Testis (tissue), 2 donors: ENCODE measurements at regions not wholly inside any gene's neighbourhood (a gene's known extent, or its start where the extent isn't known, plus 50 kb on each side); places are given as distances from the start of the nearest gene placed in this dataset.

Experiments used
- DNase-seq: peaks from one replicate; pipeline ENCODE4 v3.0.0-alpha.2; 2019
- H3K27ac ChIP-seq, 2 donors: fragments of 200-600 bp; sonication (generic); one replicate each; pipeline ENCODE4 v1.5.1; 2019
- H3K27me3 ChIP-seq: fragments of 200-600 bp; sonication (generic); one replicate; pipeline ENCODE4 v1.5.1; 2019
- H3K36me3 ChIP-seq: fragments of 200-600 bp; sonication (generic); one replicate; pipeline ENCODE4 v1.5.1; 2017; ENCODE audit warnings: low read depth; ENCODE audit errors: missing control alignments
- H3K4me1 ChIP-seq: fragments of 200-600 bp; sonication (generic); one replicate; pipeline ENCODE4 v1.5.1; 2019
- H3K4me3 ChIP-seq, 2 donors: fragments of 200-600 bp; sonication (generic); one replicate each; pipeline ENCODE4 v1.5.1; 2017 to 2019
- H3K9me3 ChIP-seq: fragments of 200-600 bp; sonication (generic); one replicate; pipeline ENCODE4 v1.5.1; 2017
- CTCF ChIP-seq, 3 experiments: fragments of 450-650 bp in 2 of 3; fragments of 200-600 bp in 1 of 3; sonication (generic) in 1 of 3; IDR thresholded peaks; one replicate each; pipeline ENCODE4 v1.5.1; 2016 to 2019; ENCODE audit warnings: antibody characterized with exemption in 3 of 3, mild to moderate bottlenecking in 2 of 3, moderate library complexity in 1 of 3
- POLR2A ChIP-seq: fragments of 450-650 bp; IDR thresholded peaks from one replicate; pipeline ENCODE4 v1.6.1; 2017; ENCODE audit warnings: antibody characterized with exemption, mild to moderate bottlenecking, moderate library complexity
- WGBS, 2 donors: methylation state at CpG; one replicate each; pipeline ENCODE4 v1.1.5; 2018; 5-methylcytosine and 5-hydroxymethylcytosine counted together
- intact Hi-C: fragments of 100-400 bp; cut with DNase I; formaldehyde crosslinking; loops from one replicate; pipeline ENCODE4 v1.15.1; 2023; ENCODE audit warnings: low total_unique reads

- no peak for DNase-seq
- 73 to 82% methylated on average over 2 of the region's 2 CpGs for WGBS, 2 donors
- Histone ChIP-seq H3K27me3 (no peaks in the 10 kb centered on the region), H3K27ac (no peak overlapping the region), H3K4me3 (no peak overlapping the region), H3K9me3 (no peaks in the 10 kb centered on the region), H3K4me1 (no peaks in the 10 kb centered on the region), H3K36me3 (no peaks in the 10 kb centered on the region)
- intact Hi-C loops: no loop called here
- TF ChIP-seq CTCF (IDR thresholded peaks at IDR 0.05) (no peak), POLR2A (no peak)
Measured at GRCh38 chr1:58931024-58931423, 147.2 kb upstream of the JUN start.

GRCh38 chr1:58931756-58932155 lies 147.9 kb upstream of the JUN start:
- Histone ChIP-seq H3K36me3 (no peaks in the 10 kb centered on the region), H3K9me3 (no peaks in the 10 kb centered on the region), H3K27me3 (no peaks in the 10 kb centered on the region), H3K4me1 (no peaks in the 10 kb centered on the region), H3K4me3 (no peak overlapping the region), H3K27ac (no peak overlapping the region)
- WGBS, 2 donors: 83 to 84% methylated on average over 6 of the region's 6 CpGs
- intact Hi-C loops: no loop called here
- DNase-seq: no peak
- TF ChIP-seq CTCF (IDR thresholded peaks at IDR 0.05) (no peak), POLR2A (no peak)

- intact Hi-C loops: no loop called here
Measured at GRCh38 chr1:58932859-58933598, 149.2 kb upstream of the JUN start.

GRCh38 chr1:58933599-58933926 lies 149.7 kb upstream of the JUN start:
- WGBS, 2 donors: 85 to 97% methylated on average over 2 of the region's 2 CpGs
- Histone ChIP-seq H3K4me1 (no peaks in the 10 kb centered on the region), H3K4me3 (no peak overlapping the region), H3K9me3 (no peaks in the 10 kb centered on the region), H3K27me3 (no peaks in the 10 kb centered on the region), H3K36me3 (no peaks in the 10 kb centered on the region), H3K27ac (no peak overlapping the region)
- TF ChIP-seq POLR2A (no peak), CTCF (IDR thresholded peaks at IDR 0.05) (no peak)
- intact Hi-C loops: no loop called here
- no peak for DNase-seq

More at GRCh38 chr1:58932859-58933598, 149.2 kb upstream of the JUN start:
- no peak for DNase-seq
- no peaks in the 10 kb centered on the region for H3K4me1 ChIP-seq
- H3K27me3 ChIP-seq: no peaks in the 10 kb centered on the region
- WGBS, 2 donors: 91% methylated on average over 4 of the region's 4 CpGs
- H3K4me3 ChIP-seq: no peak overlapping the region
- no peak for TF ChIP-seq POLR2A
- no peak for TF ChIP-seq CTCF (IDR thresholded peaks at IDR 0.05)
- no peak overlapping the region for H3K27ac ChIP-seq
- no peaks in the 10 kb centered on the region for H3K36me3 ChIP-seq
- H3K9me3 ChIP-seq: no peaks in the 10 kb centered on the region

- DNase-seq: no peak
- WGBS, 2 donors: 85 to 90% methylated on average over 3 of the region's 3 CpGs
Measured at GRCh38 chr1:58934706-58935105, 150.9 kb upstream of the JUN start.

More at GRCh38 chr1:58934706-58935105, 150.9 kb upstream of the JUN start:
- H3K9me3 ChIP-seq: no peaks in the 10 kb centered on the region
- H3K27ac ChIP-seq: no peak overlapping the region
- H3K36me3 ChIP-seq: no peaks in the 10 kb centered on the region
- H3K4me3 ChIP-seq: no peak overlapping the region
- TF ChIP-seq POLR2A: no peak
- TF ChIP-seq CTCF (IDR thresholded peaks at IDR 0.05): no peak
- no peaks in the 10 kb centered on the region for H3K4me1 ChIP-seq
- intact Hi-C loops: no loop called here
- no peaks in the 10 kb centered on the region for H3K27me3 ChIP-seq
